NCI-H510A treated with DMSO at 0.1 percent for 48 hours (cell line): ENCODE measurements at regions not wholly inside any gene's neighbourhood (a gene's known extent, or its start where the extent isn't known, plus 50 kb on each side); places are given as distances from the start of the nearest gene placed in this dataset.
A peak's percentile ranks its signal among the peaks of the same experiment; 100 is the strongest.

ENCODE experiments used
- DNase-seq: peaks from one replicate; lab custom pipeline; 2025; lab: John Stamatoyannopoulos, UW

GRCh38 chr4:34718576-34719245 lies 1525.6 kb downstream of the ARAP2 start:
- no peak for DNase-seq

DNA sequence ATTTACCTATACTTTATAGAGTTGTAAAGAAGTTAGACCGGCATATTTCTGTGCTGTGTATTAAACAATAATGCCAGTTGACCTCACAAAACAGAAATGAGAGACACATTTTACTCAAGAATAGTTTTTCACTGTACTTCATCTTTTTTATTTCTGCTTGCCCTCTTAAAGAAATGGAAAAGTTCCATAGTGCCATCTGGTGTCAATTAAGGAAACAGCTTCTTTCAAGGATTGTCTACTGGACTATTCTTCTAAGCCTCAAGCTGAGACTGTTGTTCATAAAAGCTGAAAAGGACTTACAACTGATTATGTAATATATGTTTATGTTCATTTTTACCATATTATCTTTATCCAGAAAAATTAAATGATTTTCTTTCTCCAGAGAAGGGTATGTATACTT lies 1523.7 kb downstream of the ARAP2 start:
- peak; percentile 65 for DNase-seq

DNA sequence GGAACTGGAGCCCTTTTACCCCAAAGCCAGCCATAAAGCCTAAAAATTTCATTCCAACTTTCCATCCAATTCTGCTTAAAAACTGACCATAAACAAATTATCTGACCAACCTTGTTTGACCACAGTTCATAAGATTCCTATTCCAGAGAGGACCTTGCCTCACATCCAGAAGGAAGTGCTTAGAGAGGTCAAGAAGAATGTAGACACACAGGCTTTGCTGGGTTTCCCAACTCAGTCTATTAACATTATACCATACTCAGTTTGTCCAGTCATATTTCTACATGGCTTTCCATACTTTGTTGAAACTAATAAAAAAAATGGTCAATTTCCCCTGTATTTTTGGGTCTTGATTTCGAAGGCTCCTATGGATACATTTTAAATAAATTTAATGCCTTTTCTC lies 1522.5 kb downstream of the ARAP2 start:
- DNase-seq: no peak

- DNase-seq: no peak
These were observed 1520.7 kb downstream of the ARAP2 start for GRCh38 chr4:34723605-34724004.

DNA sequence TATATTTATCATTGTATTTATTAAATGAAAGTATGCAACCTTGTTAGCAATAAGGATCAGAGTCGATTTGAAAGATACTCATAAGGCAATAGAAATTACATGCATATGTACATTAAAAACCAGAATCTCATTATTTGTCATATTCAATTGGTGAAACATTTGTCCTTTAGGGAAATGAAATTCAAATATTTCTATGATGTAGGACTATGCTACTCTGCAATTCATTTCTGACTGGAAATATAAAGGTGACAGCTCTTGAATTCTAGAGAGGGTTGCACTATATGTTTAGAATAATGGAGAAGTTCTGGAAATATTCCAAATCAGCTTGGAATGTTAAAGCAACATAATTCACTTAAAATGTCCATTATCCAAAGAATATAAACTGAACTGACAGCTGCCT lies 1519.8 kb downstream of the ARAP2 start:
- DNase-seq: no peak

- DNase-seq: no peak
These were observed 1513.2 kb downstream of the ARAP2 start for GRCh38 chr4:34731070-34731469.

DNA sequence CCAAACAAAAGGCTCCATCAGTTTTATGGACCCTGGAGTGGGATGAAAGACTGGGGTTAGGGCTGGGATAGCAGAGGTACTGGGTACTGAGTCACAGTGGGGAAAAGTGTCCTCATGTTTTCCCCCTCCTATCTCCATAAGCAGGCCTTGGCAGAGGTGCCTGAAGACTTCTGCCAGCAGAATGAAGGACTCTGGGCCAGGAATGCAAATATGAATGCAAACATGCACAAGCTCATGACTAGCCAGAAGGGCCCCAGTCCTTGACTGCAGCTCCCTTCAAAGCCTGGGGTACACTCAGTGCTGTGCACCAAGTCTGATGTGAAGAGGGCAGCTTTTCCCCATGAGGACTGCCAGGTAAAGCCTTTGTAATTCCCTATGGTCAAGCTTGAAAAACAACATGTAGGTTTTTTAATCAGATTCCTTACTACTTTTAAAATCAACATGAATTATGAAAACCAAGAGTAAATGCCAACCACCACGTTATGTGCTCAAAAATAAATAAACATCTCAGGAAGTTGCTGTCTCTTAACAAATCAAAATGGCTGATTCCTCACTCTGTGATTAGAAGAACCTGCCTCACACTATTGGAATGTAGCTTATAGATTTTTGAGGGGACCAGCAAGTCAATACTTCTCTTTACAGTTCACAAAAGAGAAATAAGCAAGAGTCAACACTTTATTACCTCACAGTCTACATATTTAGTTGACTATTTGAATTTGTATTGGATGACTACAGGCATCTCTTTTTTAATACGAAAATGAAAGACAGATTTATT lies 1512.0 kb downstream of the ARAP2 start:
- DNase-seq: no peak

GRCh38 chr4:34733185-34733941 lies 1511.0 kb downstream of the ARAP2 start:
- no peak for DNase-seq

DNA sequence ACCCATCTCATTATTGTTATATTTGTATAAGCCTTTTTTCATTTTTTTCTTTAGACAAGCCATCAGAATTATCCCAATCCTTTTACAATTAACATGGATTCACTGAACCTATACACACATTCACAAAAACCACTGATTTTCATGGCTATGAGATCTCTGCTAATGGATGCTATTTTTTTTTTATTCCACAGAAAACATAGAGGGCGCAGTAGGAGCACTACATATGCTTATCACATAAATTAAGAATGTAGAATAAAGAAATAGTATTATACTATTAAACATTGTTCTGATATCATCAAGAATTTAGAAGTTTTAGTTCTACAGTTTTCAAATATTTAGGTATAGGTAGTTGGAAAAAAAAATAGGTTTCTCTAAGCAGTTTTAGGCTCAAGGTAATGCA lies 1477.4 kb downstream of the ARAP2 start:
- DNase-seq: no peak

DNA sequence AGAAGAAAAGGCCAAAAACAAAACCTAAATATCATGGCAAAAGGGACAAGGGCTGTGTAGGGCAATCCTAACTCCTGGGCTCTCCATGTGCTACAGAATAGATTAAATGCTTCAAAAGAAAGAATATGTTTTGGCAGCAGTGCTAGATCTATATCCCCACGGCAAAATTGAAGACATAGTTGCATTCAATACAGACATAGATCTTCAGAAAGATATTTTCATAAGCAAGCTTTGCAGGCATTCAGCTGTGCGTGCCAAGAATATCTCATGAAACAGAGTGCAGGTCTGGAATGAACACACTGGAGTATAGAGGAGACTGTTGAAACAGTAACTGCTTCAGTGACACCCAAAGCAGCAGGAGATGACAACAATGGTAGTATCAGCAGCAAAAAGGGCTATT lies 1476.9 kb downstream of the ARAP2 start:
- no peak for DNase-seq

GRCh38 chr4:34771632-34772031 lies 1472.7 kb downstream of the ARAP2 start:
- no peak for DNase-seq

DNA sequence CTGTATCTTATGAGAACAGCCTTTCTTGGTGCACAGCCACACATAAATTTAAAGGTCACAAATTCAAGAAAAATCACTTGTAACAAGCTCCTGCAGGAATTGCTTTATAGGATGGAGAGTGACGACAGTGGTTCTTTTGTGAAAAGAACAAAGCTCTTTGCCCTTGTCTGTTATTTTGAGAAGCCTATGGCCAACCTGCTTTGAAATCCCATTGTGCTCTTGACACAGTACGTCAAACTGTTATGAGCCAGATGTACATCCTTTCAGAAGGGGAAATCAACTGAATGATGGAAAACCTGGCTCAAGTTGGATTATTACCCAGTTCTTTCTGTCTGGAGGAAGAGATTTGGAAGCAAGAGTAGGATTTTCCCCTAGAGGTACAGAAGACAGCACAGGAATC lies 1454.2 kb downstream of the ARAP2 start:
- DNase-seq: no peak

DNA sequence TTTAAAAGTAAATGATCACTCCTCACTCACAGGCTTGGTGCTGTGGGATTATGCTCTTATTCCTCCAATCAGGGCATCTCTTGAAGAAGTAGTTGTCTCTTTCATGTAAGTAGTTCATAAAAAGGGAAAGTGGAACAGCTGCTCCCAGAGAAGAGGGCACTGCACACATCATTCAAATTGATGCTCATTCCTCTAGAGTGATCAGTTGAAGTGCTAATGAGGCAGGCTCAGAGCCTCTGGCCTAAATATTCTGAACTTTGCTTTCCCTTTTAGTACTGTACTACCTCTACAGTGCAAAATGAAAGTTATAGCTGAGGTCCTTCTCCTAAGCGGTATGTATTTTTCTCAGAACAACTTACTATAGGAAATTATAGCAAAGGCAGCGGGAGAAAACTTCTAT lies 1453.1 kb downstream of the ARAP2 start:
- DNase-seq: no peak

GRCh38 chr4:34800953-34801352 lies 1443.4 kb downstream of the ARAP2 start:
- DNase-seq: no peak

DNA sequence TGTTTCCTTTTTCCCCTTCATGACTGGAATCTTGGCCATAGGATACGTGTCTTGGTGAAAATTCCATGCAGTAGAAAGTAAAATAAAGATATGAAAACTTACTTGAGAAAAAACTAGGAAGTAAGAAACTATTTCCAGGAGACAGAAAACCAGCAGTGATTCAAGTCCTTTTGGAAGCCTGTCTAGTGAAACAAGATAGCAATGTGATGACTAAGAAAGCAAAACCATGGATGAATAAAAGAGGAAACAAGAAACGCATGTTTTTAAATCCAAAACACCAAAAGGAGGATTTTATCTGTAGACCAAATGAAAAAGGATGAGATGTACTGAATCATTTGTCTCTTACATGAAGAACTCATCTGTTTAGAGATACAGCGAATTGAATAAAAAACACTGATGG lies 1430.0 kb downstream of the ARAP2 start:
- DNase-seq: no peak

DNA sequence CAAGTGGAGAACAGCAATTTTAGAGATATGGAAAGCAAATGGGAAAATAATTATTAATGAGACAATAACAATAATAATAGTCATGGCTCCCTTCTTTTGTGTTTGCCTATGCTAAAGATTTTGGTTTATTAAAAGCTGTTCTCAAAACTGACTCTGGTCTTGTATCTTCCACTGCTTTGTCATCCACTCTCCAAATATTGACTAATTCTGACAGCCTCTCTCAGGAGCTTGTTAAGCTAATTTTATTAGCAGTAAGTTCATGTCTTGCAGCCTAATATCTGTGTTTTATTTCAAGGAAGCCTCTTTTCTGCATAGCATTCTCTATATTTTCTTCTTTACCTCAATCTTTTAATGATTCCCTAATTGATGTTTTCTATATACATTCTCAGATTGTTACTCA lies 1419.8 kb downstream of the ARAP2 start:
- no peak for DNase-seq

- no peak for DNase-seq
These were observed 1417.7 kb downstream of the ARAP2 start for GRCh38 chr4:34826660-34827059.

- no peak for DNase-seq
These were observed 1398.4 kb downstream of the ARAP2 start for GRCh38 chr4:34845926-34846325.

DNA sequence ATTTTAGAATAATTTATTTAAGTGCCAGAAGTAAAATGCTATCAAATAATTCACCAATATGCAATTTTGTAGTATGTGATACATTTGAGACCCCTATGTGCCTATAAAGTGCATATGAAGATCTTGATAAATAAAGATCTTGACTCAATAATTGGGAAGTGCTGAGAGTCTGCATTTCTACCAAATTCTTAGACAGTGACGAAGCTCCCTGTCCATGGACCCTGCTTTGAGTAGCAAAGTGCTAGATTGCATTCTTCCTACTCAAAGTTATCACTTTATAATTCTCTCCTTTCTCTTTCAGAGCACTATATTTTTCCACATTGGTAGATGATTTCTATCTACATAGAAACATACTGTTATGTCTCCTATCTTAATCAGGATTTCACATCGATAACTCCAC lies 1393.9 kb downstream of the ARAP2 start:
- DNase-seq: no peak

- DNase-seq: no peak
These were observed 1393.3 kb downstream of the ARAP2 start for GRCh38 chr4:34850968-34851367.

- no peak for DNase-seq
These were observed 1392.9 kb downstream of the ARAP2 start for GRCh38 chr4:34851411-34851810.

- no peak for DNase-seq
These were observed 1389.9 kb downstream of the ARAP2 start for GRCh38 chr4:34854451-34854850.

GRCh38 chr4:34861666-34862065 lies 1382.6 kb downstream of the ARAP2 start:
- DNase-seq: no peak
